NT2/D1 (cell line): ENCODE measurements at regions not wholly inside any gene's neighbourhood (a gene's known extent, or its start where the extent isn't known, plus 50 kb on each side); places are given as distances from the start of the nearest gene placed in this dataset.

Experiments
- YY1 ChIP-seq: IDR thresholded peaks from 2 replicates; pipeline ENCODE4 v1.6.1; 2011; ENCODE audit not compliant: insufficient read length, insufficient read depth
- ZNF274 ChIP-seq: IDR thresholded peaks from 2 replicates; pipeline ENCODE4 v1.6.1; 2011; ENCODE audit warnings: mild to moderate bottlenecking, low read depth, low read length

GRCh38 chr13:82815791-82816190 lies 1066.5 kb downstream of the SLITRK1 start:
- no peak for TF ChIP-seq ZNF274
- TF ChIP-seq YY1 = no peak
